SHP77 treated with DMSO at 0.1 percent for 48 hours (cell line): ENCODE measurements at regions not wholly inside any gene's neighbourhood (a gene's known extent, or its start where the extent isn't known, plus 50 kb on each side); places are given as distances from the start of the nearest gene placed in this dataset.
"Not testable (repeated sequence)": the region's sequence is repeated elsewhere in the genome, so short reads cannot be mapped to it uniquely, and the experiment has no call there.

Experiments used
- DNase-seq: peaks from one replicate; lab custom pipeline; 2025; lab: John Stamatoyannopoulos, UW

- DNase-seq, result no peak
Measured at GRCh38 chr1:198934426-198934825, 295.6 kb downstream of the PTPRC start.

- DNase-seq, result peak; percentile 88
Measured at GRCh38 chr1:198934901-198935305, 296.1 kb downstream of the PTPRC start.

GRCh38 chr1:198935306-198935921 is 296.6 kb downstream of the PTPRC start:
- peak; percentile 96 for DNase-seq

GRCh38 chr1:198936371-198937083 is 297.7 kb downstream of the PTPRC start:
- no peak for DNase-seq

- DNase-seq, result peak; percentile 93
Measured at GRCh38 chr1:198937231-198938031, 298.6 kb downstream of the PTPRC start.

GRCh38 chr1:198939286-198939685 is 300.4 kb downstream of the PTPRC start:
- DNase-seq, result no peak

- DNase-seq, result no peak
Measured at GRCh38 chr1:198939956-198940355, 301.1 kb downstream of the PTPRC start.

GRCh38 chr1:198942466-198942865 is 303.6 kb downstream of the PTPRC start:
- no peak for DNase-seq

- no peak for DNase-seq
Measured at GRCh38 chr1:198943484-198944187, 304.8 kb downstream of the PTPRC start.

GRCh38 chr1:198947456-198947855 is 308.6 kb downstream of the PTPRC start:
- DNase-seq, result no peak

GRCh38 chr1:198948895-198949659 is 310.2 kb downstream of the PTPRC start:
- DNase-seq, result no peak

- no peak for DNase-seq
Measured at GRCh38 chr1:198950036-198950435, 311.2 kb downstream of the PTPRC start.

- no peak for DNase-seq
Measured at GRCh38 chr1:198955085-198955484, 316.2 kb downstream of the PTPRC start.

- no peak for DNase-seq
Measured at GRCh38 chr1:198957044-198957443, 318.2 kb downstream of the PTPRC start.

- no peak for DNase-seq
Measured at GRCh38 chr1:198959032-198959431, 320.2 kb downstream of the PTPRC start.

- no peak for DNase-seq
Measured at GRCh38 chr1:198959676-198960075, 320.8 kb downstream of the PTPRC start.

- not testable (repeated sequence) for DNase-seq
Measured at GRCh38 chr1:198963796-198964195, 325.0 kb downstream of the PTPRC start.

- DNase-seq, result no peak
Measured at GRCh38 chr1:198966519-198966918, 327.7 kb downstream of the PTPRC start.

GRCh38 chr1:198967566-198967965 is 328.7 kb downstream of the PTPRC start:
- no peak for DNase-seq

GRCh38 chr1:198968866-198969265 is 330.0 kb downstream of the PTPRC start:
- no peak for DNase-seq

GRCh38 chr1:198969981-198970380 is 331.1 kb downstream of the PTPRC start:
- DNase-seq, result no peak

GRCh38 chr1:198970916-198971315 is 332.1 kb downstream of the PTPRC start:
- peak; percentile 91 for DNase-seq
